Activated naive CD4-positive, alpha-beta T cell treated with anti-CD3 and anti-CD28 coated beads, Interleukin-2, amount 50 U/mL, for 24 hours (primary cell): ENCODE measurements at regions not wholly inside any gene's neighbourhood (a gene's known extent, or its start where the extent isn't known, plus 50 kb on each side); places are given as distances from the start of the nearest gene placed in this dataset.
"Not testable (repeated sequence)": the region's sequence is repeated elsewhere in the genome, so short reads cannot be mapped to it uniquely, and the experiment has no call there.

Experiments
- H3K27ac Mint-ChIP-seq: one replicate; pipeline ENCODE4 v1.8.0; 2021; ENCODE audit warnings: mild to moderate bottlenecking, mixed read lengths
- H3K27me3 Mint-ChIP-seq: one replicate; pipeline ENCODE4 v1.8.0; 2021; ENCODE audit warnings: mixed read lengths
- H3K36me3 Mint-ChIP-seq: one replicate; pipeline ENCODE4 v1.8.0; 2021; ENCODE audit warnings: mixed read lengths
- H3K4me1 Mint-ChIP-seq: one replicate; pipeline ENCODE4 v1.8.0; 2021; ENCODE audit warnings: mixed read lengths
- H3K4me3 Mint-ChIP-seq: one replicate; pipeline ENCODE4 v1.8.0; 2021; ENCODE audit warnings: mild to moderate bottlenecking, mixed read lengths
- H3K9me3 Mint-ChIP-seq: one replicate; pipeline ENCODE4 v1.8.0; 2021; ENCODE audit warnings: mixed read lengths

DNA sequence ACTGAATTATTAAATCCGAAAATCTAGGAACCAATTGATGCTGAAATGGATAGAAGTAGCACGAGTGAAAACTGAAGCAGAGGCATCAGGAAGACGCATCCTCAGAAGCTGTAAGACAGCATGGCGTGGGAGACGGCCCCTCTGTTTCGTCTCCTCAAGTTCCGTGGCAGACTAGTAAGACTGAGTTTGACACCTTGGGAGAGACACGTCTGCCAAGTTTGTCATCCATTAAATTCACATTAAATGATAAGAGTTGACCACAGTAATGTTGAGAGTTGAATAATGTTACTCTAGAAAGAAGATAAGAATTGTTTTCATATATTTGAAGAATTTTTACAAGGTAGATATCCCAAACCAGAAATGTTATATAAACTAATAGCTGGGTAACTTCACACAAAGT, 736.1 kb upstream of the FRG1 start:
- Mint-ChIP-seq H3K4me3 (no peak overlapping the region), H3K4me1 (peaks cover 5% of the 10 kb centered on the region), H3K9me3 (no peaks in the 10 kb centered on the region), H3K36me3 (no peaks in the 10 kb centered on the region), H3K27ac (no peak overlapping the region), H3K27me3 (peaks cover 1% of the 10 kb centered on the region)

DNA sequence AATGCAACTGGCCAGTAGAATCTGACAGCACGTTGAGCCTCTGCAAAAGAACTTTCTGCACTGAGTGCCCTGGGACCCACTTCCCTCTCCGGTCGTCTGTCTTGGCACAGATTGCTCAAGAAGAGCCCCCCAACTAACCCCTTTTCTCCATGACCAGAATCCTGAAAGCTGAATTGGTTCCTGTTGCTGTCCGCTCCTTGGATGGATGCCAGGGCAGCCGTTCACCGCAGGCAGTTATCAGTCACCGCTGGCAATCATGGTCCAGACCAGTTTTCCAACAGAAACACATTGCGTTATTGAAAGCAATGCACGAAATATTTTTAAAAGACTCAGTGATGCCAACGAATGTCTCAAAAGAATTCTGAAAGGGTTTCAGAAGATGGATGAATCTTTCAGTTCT, 733.7 kb upstream of the FRG1 start:
- peaks cover 1% of the 10 kb centered on the region for H3K27me3 Mint-ChIP-seq
- H3K36me3 Mint-ChIP-seq = no peaks in the 10 kb centered on the region
- H3K4me3 Mint-ChIP-seq = no peak overlapping the region
- H3K9me3 Mint-ChIP-seq = peaks cover 6% of the 10 kb centered on the region
- H3K27ac Mint-ChIP-seq = no peak overlapping the region
- H3K4me1 Mint-ChIP-seq = peaks cover 5% of the 10 kb centered on the region

DNA sequence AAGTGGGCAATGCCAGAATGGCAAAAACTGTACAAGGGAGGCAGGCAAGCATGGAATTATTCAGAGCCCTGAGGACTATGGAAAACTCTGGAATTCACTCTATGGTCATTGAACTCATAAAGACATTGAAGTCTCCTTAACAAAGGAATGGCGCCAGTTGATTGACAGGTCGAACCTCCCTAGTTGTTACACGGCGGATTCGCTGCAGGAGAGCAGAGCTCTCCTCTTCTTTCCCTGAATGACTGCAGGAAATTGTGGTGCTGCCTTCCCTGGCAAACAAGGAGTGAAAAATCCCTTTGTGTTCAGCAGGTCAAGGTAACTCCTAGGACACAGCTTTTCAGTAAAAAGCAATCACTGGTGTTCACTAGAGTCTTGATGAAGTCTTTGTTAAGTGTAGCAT, 732.8 kb upstream of the FRG1 start:
- Mint-ChIP-seq H3K4me3 (no peak overlapping the region), H3K9me3 (peaks cover 6% of the 10 kb centered on the region), H3K36me3 (no peaks in the 10 kb centered on the region), H3K27ac (no peak overlapping the region), H3K4me1 (no peaks in the 10 kb centered on the region), H3K27me3 (peaks cover 1% of the 10 kb centered on the region)

DNA sequence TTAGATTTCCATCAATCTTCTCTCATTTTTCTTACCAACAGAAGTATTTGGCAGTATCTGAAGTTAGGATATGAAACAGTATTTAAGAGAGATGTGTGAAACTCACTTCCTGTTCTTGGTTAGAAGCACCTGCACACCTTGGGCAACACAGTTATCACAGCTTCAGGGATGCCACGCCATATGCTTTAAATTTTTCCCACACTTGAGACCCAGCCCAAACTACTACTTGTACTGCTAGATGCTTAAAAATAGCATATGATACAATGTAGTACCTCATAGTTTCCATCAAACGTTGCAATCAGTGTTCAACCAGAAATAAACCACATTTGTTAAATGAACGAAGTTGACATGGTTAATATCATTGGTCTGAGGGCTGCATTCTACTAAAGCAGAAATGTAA, 725.1 kb upstream of the FRG1 start:
- Mint-ChIP-seq H3K4me3 (no peak overlapping the region), H3K36me3 (no peaks in the 10 kb centered on the region), H3K27me3 (no peaks in the 10 kb centered on the region), H3K4me1 (no peaks in the 10 kb centered on the region), H3K9me3 (peaks cover 15% of the 10 kb centered on the region), H3K27ac (no peak overlapping the region)

DNA sequence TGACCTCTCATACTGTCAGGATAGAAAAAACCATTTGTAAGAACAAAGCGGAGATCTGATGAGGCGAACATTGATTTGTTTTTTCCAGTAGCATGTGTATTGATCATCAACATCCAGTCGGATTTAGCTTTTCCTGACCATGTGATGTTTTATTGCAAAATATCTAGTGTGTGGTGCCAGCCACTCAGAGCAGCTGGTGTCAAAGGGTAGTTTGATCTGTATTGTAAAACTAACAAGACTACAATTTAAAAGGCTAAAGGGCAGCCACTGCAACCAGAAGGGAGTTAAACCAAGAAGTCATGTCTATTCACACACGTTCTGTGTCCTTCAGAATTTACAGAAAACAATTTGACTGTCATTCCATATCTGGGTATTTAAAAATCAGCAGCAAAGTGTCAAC, 719.0 kb upstream of the FRG1 start:
- no peaks in the 10 kb centered on the region for H3K4me1 Mint-ChIP-seq
- H3K4me3 Mint-ChIP-seq = no peak overlapping the region
- peaks cover 4% of the 10 kb centered on the region for H3K9me3 Mint-ChIP-seq
- no peaks in the 10 kb centered on the region for H3K27me3 Mint-ChIP-seq
- no peak overlapping the region for H3K27ac Mint-ChIP-seq
- H3K36me3 Mint-ChIP-seq = no peaks in the 10 kb centered on the region

DNA sequence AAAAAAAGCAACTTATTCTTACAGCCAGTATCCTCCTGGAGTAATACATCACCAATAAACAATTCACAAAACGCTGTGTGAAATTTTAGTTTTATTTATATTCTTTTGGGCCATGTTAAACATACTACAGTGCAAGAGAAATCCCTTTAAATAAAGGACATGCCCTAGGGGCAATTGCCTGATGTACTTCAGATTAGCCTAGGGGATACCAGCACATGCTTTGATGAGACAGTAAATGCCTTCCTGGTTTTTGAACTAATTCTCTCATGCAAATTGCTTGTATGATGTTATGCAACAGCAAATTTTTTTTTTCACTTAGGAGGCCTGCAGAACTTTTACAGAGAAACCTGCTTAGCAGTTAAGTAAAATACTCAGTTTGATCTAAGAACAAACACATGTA, 711.9 kb upstream of the FRG1 start:
- Mint-ChIP-seq H3K27ac (no peak overlapping the region), H3K4me3 (no peak overlapping the region), H3K4me1 (no peaks in the 10 kb centered on the region), H3K27me3 (no peaks in the 10 kb centered on the region), H3K9me3 (no peaks in the 10 kb centered on the region), H3K36me3 (no peaks in the 10 kb centered on the region)

DNA sequence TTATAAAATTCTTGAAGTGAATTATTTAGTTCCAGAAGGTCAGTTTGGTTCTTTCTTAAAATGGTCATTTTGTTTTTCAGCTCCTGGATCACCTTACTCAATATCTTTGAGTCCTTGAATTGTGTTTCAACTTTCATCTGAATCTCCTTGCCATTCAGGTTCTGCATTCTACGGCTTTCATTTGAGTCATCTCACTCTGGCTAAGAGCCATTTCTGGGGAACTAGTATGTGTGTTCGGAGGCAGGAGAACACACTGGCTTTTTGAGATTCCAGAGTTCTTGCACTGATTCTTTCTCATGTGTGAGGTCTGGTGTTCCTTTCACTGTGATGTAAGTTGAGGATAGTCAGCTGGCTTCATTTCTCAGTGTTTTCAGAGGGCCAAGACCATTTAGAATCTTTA, 708.4 kb upstream of the FRG1 start:
- Mint-ChIP-seq H3K9me3 (no peaks in the 10 kb centered on the region), H3K4me1 (no peaks in the 10 kb centered on the region), H3K4me3 (no peak overlapping the region), H3K27ac (no peak overlapping the region), H3K36me3 (no peaks in the 10 kb centered on the region), H3K27me3 (no peaks in the 10 kb centered on the region)

DNA sequence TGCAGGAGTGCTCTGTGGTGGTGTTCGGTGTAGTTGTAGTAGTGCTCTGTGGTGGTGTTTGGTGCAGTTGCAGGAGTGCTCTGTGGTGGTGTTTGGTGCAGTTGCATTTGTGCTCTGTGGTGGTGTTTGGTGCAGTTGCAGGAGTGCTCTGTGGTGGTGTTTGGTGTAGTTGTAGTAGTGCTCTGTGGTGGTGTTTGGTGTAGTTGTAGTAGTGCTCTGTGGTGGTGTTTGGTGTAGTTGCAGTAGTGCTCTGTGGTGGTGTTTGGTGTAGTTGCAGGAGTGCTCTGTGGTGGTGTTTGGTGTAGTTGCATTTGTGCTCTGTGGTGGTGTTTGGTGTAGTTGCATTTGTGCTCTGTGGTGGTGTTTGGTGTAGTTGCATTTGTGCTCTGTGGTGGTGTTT, 706.9 kb upstream of the FRG1 start:
- H3K36me3 Mint-ChIP-seq, H3K27ac Mint-ChIP-seq, H3K9me3 Mint-ChIP-seq, H3K4me1 Mint-ChIP-seq, H3K27me3 Mint-ChIP-seq, H3K4me3 Mint-ChIP-seq: not testable (repeated sequence)

DNA sequence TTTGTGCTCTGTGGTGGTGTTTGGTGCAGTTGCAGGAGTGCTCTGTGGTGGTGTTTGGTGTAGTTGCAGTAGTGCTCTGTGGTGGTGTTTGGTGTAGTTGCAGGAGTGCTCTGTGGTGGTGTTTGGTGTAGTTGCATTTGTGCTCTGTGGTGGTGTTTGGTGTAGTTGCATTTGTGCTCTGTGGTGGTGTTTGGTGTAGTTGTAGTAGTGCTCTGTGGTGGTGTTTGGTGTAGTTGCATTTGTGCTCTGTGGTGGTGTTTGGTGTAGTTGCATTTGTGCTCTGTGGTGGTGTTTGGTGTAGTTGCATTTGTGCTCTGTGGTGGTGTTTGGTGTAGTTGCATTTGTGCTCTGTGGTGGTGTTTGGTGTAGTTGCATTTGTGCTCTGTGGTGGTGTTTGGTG, 705.7 kb upstream of the FRG1 start:
- not testable (repeated sequence) for H3K27ac Mint-ChIP-seq, H3K27me3 Mint-ChIP-seq, H3K4me3 Mint-ChIP-seq, H3K4me1 Mint-ChIP-seq, H3K36me3 Mint-ChIP-seq, H3K9me3 Mint-ChIP-seq

DNA sequence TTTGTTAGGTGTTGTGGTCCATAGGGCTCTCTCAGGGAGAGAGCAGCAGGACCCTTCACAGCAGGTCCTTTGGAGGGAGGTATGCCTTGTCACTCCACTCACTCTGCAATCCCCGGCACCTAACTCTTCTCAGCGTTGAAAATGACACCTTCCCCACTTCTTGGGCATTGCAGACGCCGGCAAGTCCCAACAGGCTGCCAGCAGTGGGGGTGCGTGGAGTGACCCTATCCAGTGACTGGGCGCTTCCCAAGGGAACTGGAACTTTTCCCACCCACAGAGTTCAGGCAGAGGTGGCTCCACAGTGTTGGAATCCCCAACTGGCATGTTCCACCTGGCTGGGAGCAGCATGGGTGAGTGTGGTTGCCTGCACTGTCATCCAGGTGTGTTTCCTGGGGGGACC, 705.1 kb upstream of the FRG1 start:
- no peak overlapping the region for H3K27ac Mint-ChIP-seq
- H3K27me3 Mint-ChIP-seq = no peaks in the 10 kb centered on the region
- H3K36me3 Mint-ChIP-seq = no peaks in the 10 kb centered on the region
- H3K4me3 Mint-ChIP-seq = no peak overlapping the region
- H3K9me3 Mint-ChIP-seq = no peaks in the 10 kb centered on the region
- no peaks in the 10 kb centered on the region for H3K4me1 Mint-ChIP-seq

DNA sequence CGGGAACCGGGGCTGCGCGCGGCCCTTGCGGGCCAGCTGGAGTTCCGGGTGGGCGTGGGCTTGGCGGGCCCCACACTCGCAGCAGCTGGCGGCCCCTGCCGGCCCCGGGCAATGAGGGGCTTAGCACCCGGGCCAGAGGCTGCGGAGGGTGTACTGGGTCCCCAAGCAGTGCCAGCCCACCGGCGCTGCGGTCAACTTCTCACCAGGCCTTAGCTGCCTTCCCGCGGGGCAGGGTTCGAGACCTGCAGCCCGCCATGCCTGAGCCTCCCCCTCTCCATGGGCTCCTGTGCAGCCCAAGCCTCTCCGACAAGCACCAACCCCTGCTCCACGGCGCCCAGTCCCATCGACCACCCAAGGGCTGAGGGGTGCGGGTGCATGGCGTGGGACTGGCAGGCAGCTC, 704.4 kb upstream of the FRG1 start:
- not testable (repeated sequence) for H3K27ac Mint-ChIP-seq, H3K4me1 Mint-ChIP-seq, H3K36me3 Mint-ChIP-seq, H3K27me3 Mint-ChIP-seq, H3K9me3 Mint-ChIP-seq, H3K4me3 Mint-ChIP-seq

DNA sequence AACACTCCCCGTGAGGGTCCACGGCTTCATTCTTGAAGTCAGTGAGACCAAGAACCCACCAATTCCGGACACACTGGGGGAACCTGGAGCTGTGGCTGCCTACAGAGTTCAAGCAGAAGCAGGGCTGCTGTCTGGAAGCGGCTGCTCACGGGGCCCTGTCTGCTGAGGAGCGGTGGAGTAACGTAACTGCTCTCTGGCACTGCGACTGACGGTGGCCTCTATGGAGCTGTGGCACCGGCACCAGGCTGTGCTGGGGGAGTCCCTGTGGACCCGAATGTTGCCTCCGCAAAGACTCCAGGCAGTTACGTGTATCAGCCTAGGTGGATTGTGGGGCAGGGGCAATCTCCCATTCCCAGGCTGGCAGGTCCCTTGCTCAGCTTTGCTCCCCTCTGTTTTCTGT, 703.3 kb upstream of the FRG1 start:
- Mint-ChIP-seq H3K27ac (no peak overlapping the region), H3K9me3 (no peaks in the 10 kb centered on the region), H3K4me1 (no peaks in the 10 kb centered on the region), H3K4me3 (no peak overlapping the region), H3K36me3 (no peaks in the 10 kb centered on the region), H3K27me3 (no peaks in the 10 kb centered on the region)

DNA sequence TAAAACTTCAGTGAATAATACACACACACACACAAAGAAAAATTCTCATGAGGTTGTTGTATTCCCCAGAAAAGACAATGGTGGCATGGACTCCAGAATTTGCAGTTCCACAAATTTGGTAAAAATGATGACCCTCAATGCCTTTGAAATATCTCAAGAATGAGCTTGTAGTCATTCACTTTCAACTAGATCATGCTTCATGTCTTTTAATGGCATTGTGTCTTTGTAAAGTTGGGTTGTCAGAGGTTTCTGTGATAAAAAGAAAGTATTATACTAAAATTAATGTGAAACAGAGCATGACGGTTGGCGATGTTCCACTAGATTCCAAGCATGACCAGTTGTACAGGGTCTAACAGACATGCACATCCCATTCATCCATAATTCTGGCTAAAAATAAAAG, 685.0 kb upstream of the FRG1 start:
- Mint-ChIP-seq H3K27me3 (no peaks in the 10 kb centered on the region), H3K4me3 (no peak overlapping the region), H3K9me3 (peaks cover 12% of the 10 kb centered on the region), H3K36me3 (no peaks in the 10 kb centered on the region), H3K27ac (no peak overlapping the region), H3K4me1 (no peaks in the 10 kb centered on the region)

DNA sequence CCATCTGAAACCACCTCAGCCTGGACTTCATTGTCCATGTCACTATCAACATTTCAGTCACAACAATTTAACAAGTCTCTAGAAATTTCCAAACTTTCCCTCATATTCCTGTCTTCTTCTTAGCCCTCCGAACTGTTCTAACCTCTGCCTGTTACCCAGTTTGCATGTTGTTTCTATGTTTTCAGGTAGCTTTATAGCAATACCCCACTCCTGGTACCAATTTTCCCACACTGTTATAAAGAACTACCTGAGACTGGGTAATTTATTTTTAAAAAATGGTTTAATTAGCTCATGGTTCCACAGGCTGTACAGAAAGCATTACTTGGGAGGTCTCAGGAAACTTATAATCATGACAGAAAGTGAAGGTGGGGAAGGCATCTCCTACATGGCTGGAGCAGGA, 679.2 kb upstream of the FRG1 start:
- Mint-ChIP-seq H3K4me1 (no peaks in the 10 kb centered on the region), H3K27ac (no peak overlapping the region), H3K4me3 (no peak overlapping the region), H3K36me3 (no peaks in the 10 kb centered on the region), H3K27me3 (no peaks in the 10 kb centered on the region), H3K9me3 (peaks cover 11% of the 10 kb centered on the region)

DNA sequence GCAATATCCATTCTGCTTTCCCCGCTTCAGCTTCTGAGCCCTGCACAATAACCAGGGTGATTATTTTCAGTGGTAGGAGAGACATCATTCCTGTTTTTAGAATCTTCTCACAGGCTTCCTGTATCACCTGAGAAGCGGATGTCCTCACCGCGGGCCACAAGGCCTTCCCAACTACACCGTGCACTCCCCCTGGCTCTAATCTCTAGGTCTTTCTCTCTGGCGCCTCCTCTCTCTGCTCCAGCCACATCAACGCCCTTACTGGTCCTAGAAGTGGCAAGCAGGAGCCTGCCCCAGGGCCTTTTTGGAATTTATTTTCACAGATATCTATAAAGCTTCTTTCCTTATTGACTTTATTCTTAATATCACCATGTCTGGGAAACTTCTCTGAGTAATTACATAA, 675.2 kb upstream of the FRG1 start:
- Mint-ChIP-seq H3K27me3 (no peaks in the 10 kb centered on the region), H3K4me1 (no peaks in the 10 kb centered on the region), H3K4me3 (no peak overlapping the region), H3K36me3 (no peaks in the 10 kb centered on the region), H3K9me3 (peaks cover 22% of the 10 kb centered on the region), H3K27ac (no peak overlapping the region)

DNA sequence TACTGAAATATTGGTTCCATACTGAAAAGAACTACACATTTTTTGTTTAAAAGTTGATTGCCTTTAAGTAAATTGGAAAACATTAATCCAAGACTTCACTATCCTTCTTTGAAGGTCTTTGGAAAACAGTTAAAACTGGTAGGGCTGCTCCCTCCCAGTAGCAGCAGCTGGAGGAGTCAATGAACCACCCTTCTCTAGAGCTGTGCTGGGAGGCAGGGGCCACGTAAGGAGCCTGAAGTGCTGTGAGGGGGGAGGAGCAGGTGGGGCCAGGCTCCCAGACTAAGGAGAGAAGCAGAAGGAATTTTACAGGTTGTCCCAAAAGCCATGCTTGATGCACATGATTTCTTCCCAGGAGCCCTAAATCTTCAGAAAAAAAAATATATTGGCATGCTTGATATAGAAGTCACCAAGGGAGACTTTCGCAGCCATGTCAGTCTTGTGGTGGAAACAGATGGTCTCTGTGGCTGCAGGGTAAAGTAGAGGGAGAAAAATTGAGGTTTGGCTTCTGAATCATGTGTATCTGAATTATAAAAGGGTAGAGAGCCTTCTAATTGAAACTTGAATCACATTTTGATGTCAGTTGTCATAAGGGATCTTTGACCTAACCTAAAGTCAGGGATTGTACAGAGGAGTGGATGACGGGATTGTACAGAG, 673.2 kb upstream of the FRG1 start:
- Mint-ChIP-seq H3K9me3 (peaks cover 22% of the 10 kb centered on the region), H3K27ac (no peak overlapping the region), H3K36me3 (no peaks in the 10 kb centered on the region), H3K4me1 (no peaks in the 10 kb centered on the region), H3K4me3 (no peak overlapping the region), H3K27me3 (no peaks in the 10 kb centered on the region)

DNA sequence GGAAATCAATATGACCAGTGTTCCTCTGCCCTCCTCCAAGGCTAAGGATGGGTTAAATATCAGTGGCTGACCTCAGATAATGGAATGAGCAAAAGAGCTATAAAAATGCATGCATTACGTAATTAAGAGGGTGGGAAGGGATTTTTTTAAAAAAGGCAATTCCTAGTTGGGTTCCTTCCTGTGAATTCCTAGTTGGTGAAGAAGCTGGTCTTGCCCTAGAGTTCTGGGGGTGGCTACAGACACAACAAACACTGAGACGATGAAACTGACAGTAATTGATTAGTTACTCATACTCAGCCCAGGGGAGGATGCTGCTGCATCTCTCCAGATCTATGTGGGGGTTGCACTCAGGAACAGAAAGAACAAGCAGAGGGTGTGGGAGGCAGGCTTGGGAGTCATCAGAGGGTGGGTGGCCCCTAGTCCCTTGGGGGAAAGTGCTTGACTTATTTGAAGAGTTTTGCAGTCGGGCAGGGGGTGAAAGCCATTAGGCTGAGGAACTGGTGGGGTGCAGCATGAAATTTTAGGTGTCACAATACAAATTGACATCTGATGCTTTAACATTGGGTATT, 662.0 kb upstream of the FRG1 start:
- Mint-ChIP-seq H3K9me3 (peaks cover 5% of the 10 kb centered on the region), H3K4me1 (no peaks in the 10 kb centered on the region), H3K27me3 (no peaks in the 10 kb centered on the region), H3K4me3 (no peak overlapping the region), H3K27ac (no peak overlapping the region), H3K36me3 (peaks cover 3% of the 10 kb centered on the region)
